ENCODE measurements at regions not wholly inside any gene's neighbourhood (a gene's known extent, or its start where the extent isn't known, plus 50 kb on each side); places are given as distances from the start of the nearest gene placed in this dataset.

DNA sequence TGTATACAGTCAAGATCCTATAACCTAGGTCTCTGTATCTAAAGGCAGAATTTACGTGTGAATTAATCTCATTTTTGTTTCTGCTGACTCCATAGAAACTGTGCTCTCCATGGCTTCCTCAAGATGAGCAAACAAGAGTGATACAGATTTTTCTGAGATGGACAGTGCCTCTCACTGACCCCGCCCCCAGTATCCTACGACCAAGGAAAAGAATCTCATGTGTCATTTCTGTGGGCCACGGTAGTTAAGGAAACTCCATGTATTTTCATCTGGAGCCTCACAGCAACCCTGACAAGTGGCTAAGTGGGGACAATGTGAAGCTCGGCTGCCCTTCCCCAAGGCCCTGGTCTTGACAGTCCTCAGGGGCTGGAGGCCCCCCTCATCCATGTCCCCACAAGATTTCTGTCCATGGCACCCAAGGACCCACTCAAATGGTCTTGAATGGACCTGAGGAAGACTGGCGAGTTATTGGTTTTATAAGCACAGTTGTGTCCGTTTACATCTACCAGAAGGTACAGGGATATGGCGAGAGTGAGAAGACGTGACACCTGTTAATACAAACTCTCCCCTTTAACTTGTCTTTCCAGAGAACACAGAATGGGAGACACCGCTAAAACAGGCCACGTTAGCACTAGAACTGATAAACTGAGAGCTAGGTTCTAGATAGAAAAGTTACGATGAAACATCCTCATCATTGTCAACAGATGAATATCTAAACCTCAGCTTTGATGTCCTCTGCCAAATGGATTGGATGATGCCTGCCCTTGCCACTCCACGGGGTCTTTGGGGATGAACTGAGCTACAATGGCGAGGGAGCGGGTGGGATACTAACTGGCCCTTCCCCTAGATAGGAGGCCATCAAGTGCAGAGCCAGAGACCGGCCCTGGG is 108.4 kb upstream of the EGLN3 start:
- Histone ChIP-seq H3K27ac (peak overlapping the region; percentile 16 to 63), H3K27me3 (no peaks in the 10 kb centered on the region), H3K4me1 (ENCODE audit: insufficient read depth) (no peaks in the 10 kb centered on the region), H3K4me3 (peak overlapping the region; percentile 50), H3K9me3 (no peaks in the 10 kb centered on the region), H3K36me3 (no peaks in the 10 kb centered on the region)
- no peak for DNase-seq
- WGBS, 3 donors = 78 to 81% (median 80%) methylated on average over 16 of the region's 16 CpGs
- TF ChIP-seq POLR2A (IDR thresholded peaks at IDR 0.05) (no peak), EP300 (IDR thresholded peaks at IDR 0.05) (no peak)
- TF ChIP-seq, protein P1, sequence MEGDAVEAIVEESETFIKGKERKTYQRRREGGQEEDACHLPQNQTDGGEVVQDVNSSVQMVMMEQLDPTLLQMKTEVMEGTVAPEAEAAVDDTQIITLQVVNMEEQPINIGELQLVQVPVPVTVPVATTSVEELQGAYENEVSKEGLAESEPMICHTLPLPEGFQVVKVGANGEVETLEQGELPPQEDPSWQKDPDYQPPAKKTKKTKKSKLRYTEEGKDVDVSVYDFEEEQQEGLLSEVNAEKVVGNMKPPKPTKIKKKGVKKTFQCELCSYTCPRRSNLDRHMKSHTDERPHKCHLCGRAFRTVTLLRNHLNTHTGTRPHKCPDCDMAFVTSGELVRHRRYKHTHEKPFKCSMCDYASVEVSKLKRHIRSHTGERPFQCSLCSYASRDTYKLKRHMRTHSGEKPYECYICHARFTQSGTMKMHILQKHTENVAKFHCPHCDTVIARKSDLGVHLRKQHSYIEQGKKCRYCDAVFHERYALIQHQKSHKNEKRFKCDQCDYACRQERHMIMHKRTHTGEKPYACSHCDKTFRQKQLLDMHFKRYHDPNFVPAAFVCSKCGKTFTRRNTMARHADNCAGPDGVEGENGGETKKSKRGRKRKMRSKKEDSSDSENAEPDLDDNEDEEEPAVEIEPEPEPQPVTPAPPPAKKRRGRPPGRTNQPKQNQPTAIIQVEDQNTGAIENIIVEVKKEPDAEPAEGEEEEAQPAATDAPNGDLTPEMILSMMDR (IDR thresholded peaks at IDR 0.05) = no peak
- intact Hi-C loops (cut with DNase I) = no loop called here

DNA sequence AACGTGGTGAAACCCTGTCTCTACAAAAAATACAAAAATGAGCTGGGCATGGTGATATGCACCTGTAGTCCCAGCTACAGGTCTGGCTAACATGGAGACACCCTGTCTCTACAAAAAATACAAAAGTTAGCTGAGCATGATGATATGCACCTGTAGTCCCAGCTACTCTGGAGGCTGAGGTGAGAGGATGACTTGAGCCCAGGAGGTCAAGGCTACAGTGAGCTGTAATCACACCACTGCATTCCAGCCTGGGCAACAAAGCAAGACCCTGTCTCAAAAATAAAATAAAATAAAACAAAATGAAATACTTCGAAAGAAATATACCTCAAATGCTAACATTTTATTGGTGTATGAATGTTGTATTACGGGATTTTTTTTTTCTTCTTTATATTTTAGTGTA is 107.6 kb upstream of the EGLN3 start:
- Histone ChIP-seq H3K4me1 (ENCODE audit: insufficient read depth) (peaks cover 1% of the 10 kb centered on the region), H3K4me3 (no peak overlapping the region), H3K27ac (no peak overlapping the region), H3K36me3 (no peaks in the 10 kb centered on the region), H3K27me3 (no peaks in the 10 kb centered on the region), H3K9me3 (no peaks in the 10 kb centered on the region)
- no peak for TF ChIP-seq POLR2A (IDR thresholded peaks at IDR 0.05)
- TF ChIP-seq EP300 (IDR thresholded peaks at IDR 0.05) = no peak
- TF ChIP-seq, protein P1 (IDR thresholded peaks at IDR 0.05) = no peak
- intact Hi-C loops (cut with DNase I) = no loop called here
- 93% methylated on average over 3 of the region's 3 CpGs for WGBS, 3 donors
- DNase-seq = no peak

DNA sequence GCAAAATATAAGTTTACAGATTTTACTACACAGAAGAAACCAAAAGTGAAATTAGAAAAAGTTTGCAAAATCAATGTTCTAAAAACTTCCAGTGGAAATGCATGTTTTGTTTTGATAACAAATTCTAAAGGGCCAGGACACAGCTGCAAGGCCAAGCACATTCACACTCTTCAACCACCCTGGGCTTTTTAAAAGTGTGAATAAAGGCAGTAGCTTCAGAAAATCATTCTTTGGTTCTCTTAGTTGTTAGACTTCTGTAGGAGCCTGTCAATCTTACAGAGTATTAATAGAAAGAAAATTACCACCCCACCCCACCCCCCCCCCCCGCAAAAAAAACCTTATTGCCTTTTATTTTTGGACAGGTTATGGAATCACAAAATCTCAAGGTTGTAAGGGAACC is 105.2 kb upstream of the EGLN3 start:
- Histone ChIP-seq H3K36me3 (no peaks in the 10 kb centered on the region), H3K4me3 (no peak overlapping the region), H3K27me3 (no peaks in the 10 kb centered on the region), H3K9me3 (no peaks in the 10 kb centered on the region), H3K27ac (no peak overlapping the region), H3K4me1 (ENCODE audit: insufficient read depth) (peaks cover 1% of the 10 kb centered on the region)
- TF ChIP-seq POLR2A (IDR thresholded peaks at IDR 0.05) = no peak
- TF ChIP-seq, protein P1 (IDR thresholded peaks at IDR 0.05) = no peak
- no peak for TF ChIP-seq EP300 (IDR thresholded peaks at IDR 0.05)
- WGBS, 3 donors = 24 to 42% (median 33%) methylated on average over 1 of the region's 1 CpG
- no peak for DNase-seq
- intact Hi-C loops (cut with DNase I) = no loop called here

DNA sequence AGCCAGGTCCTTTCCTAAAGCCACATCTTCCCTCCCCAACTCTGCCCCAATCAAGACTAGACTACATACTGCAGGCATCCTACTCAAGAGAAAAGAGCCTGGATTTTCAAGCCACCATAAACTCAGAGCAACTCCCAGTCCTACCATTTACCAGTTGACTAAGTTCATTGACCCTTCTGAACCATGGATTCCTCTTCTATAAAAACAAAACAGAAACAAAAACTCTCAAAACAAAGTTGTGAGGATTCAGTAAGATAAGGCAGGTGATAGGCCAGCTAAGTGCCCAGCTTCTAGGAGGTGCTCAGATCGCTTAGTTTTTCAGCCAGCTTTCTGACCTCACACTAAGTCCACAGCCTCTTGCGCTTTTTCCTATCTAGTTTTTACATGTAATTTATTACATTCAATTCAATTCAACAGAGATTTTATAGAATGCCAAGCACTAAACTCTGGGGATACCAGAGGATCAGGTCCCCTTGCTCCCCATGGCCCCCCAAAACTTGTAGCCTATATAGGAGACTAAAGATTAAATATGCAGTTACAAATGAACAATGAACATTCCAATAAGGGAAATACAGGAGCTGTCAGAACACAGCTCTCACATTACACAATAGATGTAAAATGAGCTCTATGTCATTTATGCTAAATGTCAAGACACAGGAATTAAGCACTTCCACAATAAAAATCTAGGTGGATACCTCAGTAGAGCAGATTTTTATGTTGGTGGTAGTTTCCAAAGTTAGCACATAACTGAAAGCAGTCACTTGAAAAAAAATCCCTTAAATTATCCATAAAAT is 104.5 kb upstream of the EGLN3 start:
- Histone ChIP-seq H3K27ac (no peak overlapping the region), H3K4me3 (no peak overlapping the region), H3K36me3 (no peaks in the 10 kb centered on the region), H3K4me1 (ENCODE audit: insufficient read depth) (peaks cover 1% of the 10 kb centered on the region), H3K9me3 (no peaks in the 10 kb centered on the region), H3K27me3 (no peaks in the 10 kb centered on the region)
- no peak for TF ChIP-seq POLR2A (IDR thresholded peaks at IDR 0.05)
- TF ChIP-seq, protein P1 (IDR thresholded peaks at IDR 0.05) = no peak
- no peak for TF ChIP-seq EP300 (IDR thresholded peaks at IDR 0.05)
- intact Hi-C loops (cut with DNase I) = no loop called here
- WGBS, 3 donors = 47 to 82% (median 69%) methylated on average over 2 of the region's 2 CpGs
- no peak for DNase-seq
